Peyer's patch (tissue), 4 donors: ENCODE measurements at regions not wholly inside any gene's neighbourhood (a gene's known extent, or its start where the extent isn't known, plus 50 kb on each side); places are given as distances from the start of the nearest gene placed in this dataset.
"Not testable (repeated sequence)": the region's sequence is repeated elsewhere in the genome, so short reads cannot be mapped to it uniquely, and the experiment has no call there.

Experiments
- POLR2A ChIP-seq, 2 donors: fragments of 450-650 bp; IDR thresholded peaks; one replicate each; pipeline ENCODE4 v1.5.1; 2017; ENCODE audit warnings: antibody characterized with exemption in 2 of 2, mild to moderate bottlenecking in 2 of 2, moderate library complexity in 2 of 2
- TF ChIP-seq, protein P1 (sequence below), 6 experiments: fragments of 450-650 bp in 4 of 6; fragments of 200-600 bp in 2 of 6; sonication (generic) in 1 of 6; IDR thresholded peaks; one replicate each; pipeline ENCODE4 v1.5.1; 2017 to 2019; ENCODE audit warnings: antibody characterized with exemption in 6 of 6, mild to moderate bottlenecking in 3 of 6, moderate library complexity in 1 of 6

DNA sequence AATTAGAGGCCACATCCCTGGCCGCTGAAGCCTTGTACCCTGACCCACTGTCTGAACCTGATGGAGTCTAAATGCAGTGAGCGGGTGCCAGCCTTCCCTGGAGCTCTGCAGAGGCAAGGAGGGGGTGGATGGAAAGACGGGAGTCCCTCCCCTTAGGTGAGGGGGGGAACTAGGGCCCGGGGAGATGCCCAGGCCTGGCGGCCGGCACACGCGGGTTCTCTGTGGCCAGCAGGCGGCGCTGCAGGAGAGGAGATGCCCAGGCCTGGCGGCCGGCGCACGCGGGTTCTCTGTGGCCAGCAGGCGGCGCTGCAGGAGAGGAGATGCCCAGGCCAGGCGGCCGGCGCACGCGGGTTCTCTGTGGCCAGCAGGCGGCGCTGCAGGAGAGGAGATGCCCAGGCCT lies 77.3 kb downstream of the OR4F16 start:
- TF ChIP-seq, protein P1, sequence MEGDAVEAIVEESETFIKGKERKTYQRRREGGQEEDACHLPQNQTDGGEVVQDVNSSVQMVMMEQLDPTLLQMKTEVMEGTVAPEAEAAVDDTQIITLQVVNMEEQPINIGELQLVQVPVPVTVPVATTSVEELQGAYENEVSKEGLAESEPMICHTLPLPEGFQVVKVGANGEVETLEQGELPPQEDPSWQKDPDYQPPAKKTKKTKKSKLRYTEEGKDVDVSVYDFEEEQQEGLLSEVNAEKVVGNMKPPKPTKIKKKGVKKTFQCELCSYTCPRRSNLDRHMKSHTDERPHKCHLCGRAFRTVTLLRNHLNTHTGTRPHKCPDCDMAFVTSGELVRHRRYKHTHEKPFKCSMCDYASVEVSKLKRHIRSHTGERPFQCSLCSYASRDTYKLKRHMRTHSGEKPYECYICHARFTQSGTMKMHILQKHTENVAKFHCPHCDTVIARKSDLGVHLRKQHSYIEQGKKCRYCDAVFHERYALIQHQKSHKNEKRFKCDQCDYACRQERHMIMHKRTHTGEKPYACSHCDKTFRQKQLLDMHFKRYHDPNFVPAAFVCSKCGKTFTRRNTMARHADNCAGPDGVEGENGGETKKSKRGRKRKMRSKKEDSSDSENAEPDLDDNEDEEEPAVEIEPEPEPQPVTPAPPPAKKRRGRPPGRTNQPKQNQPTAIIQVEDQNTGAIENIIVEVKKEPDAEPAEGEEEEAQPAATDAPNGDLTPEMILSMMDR (IDR thresholded peaks at IDR 0.05) = not testable (repeated sequence)
- not testable (repeated sequence) for TF ChIP-seq POLR2A (IDR thresholded peaks at IDR 0.05)
